ENCODE measurements at regions not wholly inside any gene's neighbourhood (a gene's known extent, or its start where the extent isn't known, plus 50 kb on each side); places are given as distances from the start of the nearest gene placed in this dataset.

- Histone ChIP-seq H2AFZ (ENCODE audit: insufficient read depth, low read length, poor library complexity) (no peak overlapping the region), H2AK5ac (ENCODE audit: low read length) (no peak overlapping the region), H3K36me3 (ENCODE audit: control insufficient read depth in 1 of 2, insufficient read depth in 2 of 2, low read length in 2 of 2) (no peaks in the 10 kb centered on the region), H2BK5ac (ENCODE audit: low read depth, low read length, poor library complexity) (no peak overlapping the region), H3K4me1 (ENCODE audit: control insufficient read depth in 1 of 2, insufficient read depth in 2 of 2, low read length in 2 of 2) (peaks cover 5 to 9% of the 10 kb centered on the region in 2 experiments), H2BK120ac (ENCODE audit: insufficient read depth, low read length, poor library complexity) (no peak overlapping the region), H3K4me2 (ENCODE audit: low read length) (no peak overlapping the region), H3K14ac (ENCODE audit: low read length) (no peak overlapping the region), H3K4me3 (ENCODE audit: low read depth, low read length) (no peak overlapping the region), H4K12ac (ENCODE audit: low read depth, low read length) (no peak overlapping the region), H3K18ac (ENCODE audit: low read length) (no peak overlapping the region), H3K4ac (ENCODE audit: low read depth, low read length) (no peak overlapping the region), H2BK12ac (ENCODE audit: low read length) (no peak overlapping the region), H3K27me3 (ENCODE audit: insufficient read depth, low read length) (no peaks in the 10 kb centered on the region), H3K27ac (ENCODE audit: low read depth, low read length) (no peak overlapping the region), H3K23ac (ENCODE audit: low read length) (no peak overlapping the region), H3K79me2 (ENCODE audit: control insufficient read depth, insufficient read depth, low read length, poor library complexity) (no peaks in the 10 kb centered on the region), H4K8ac (ENCODE audit: low read depth, low read length) (no peak overlapping the region), H3K9ac (ENCODE audit: low read length) (no peak overlapping the region), H3K79me1 (ENCODE audit: low read length) (no peaks in the 10 kb centered on the region), H3K9me3 (ENCODE audit: insufficient read depth, low read depth, low read length) (peaks cover 8% of the 10 kb centered on the region), H4K91ac (ENCODE audit: low read depth, low read length) (no peak overlapping the region)
- no CpG with 5 or more reads among the region's 4 CpGs for WGBS (ENCODE audit: extremely low coverage, insufficient coverage, insufficient read length)
- DNase-seq: no peak
These were observed 279.7 kb downstream of the XXYLT1 start for GRCh38 chr3:194991338-194991654.

GRCh38 chr3:194993896-194994295 is 277.1 kb downstream of the XXYLT1 start:
- DNase-seq: no peak
- no peak overlapping the region for H3K9ac ChIP-seq (ENCODE audit: low read length)
- WGBS (ENCODE audit: extremely low coverage, insufficient coverage, insufficient read length): no CpG with 5 or more reads among the region's 14 CpGs
- H3K79me2 ChIP-seq (ENCODE audit: control insufficient read depth, insufficient read depth, low read length, poor library complexity): no peaks in the 10 kb centered on the region
- H2BK12ac ChIP-seq (ENCODE audit: low read length): no peak overlapping the region
- H2BK120ac ChIP-seq (ENCODE audit: insufficient read depth, low read length, poor library complexity): no peak overlapping the region
- no peaks in the 10 kb centered on the region for H3K79me1 ChIP-seq (ENCODE audit: low read length)
- H4K12ac ChIP-seq (ENCODE audit: low read depth, low read length): no peak overlapping the region
- H3K23ac ChIP-seq (ENCODE audit: low read length): no peak overlapping the region
- no peak overlapping the region for H2BK5ac ChIP-seq (ENCODE audit: low read depth, low read length, poor library complexity)
- H3K4me1 ChIP-seq (ENCODE audit: control insufficient read depth in 1 of 2, insufficient read depth in 2 of 2, low read length in 2 of 2): no peaks in the 10 kb centered on the region
- no peak overlapping the region for H3K14ac ChIP-seq (ENCODE audit: low read length)
- no peak overlapping the region for H3K4me2 ChIP-seq (ENCODE audit: low read length)
- H2AFZ ChIP-seq (ENCODE audit: insufficient read depth, low read length, poor library complexity): no peak overlapping the region
- H3K18ac ChIP-seq (ENCODE audit: low read length): no peak overlapping the region
- H3K4ac ChIP-seq (ENCODE audit: low read depth, low read length): no peak overlapping the region
- H3K4me3 ChIP-seq (ENCODE audit: low read depth, low read length): no peak overlapping the region
- no peak overlapping the region for H4K8ac ChIP-seq (ENCODE audit: low read depth, low read length)
- no peaks in the 10 kb centered on the region for H3K36me3 ChIP-seq (ENCODE audit: control insufficient read depth in 1 of 2, insufficient read depth in 2 of 2, low read length in 2 of 2)
- H3K9me3 ChIP-seq (ENCODE audit: insufficient read depth, low read depth, low read length): peaks cover 8% of the 10 kb centered on the region
- H3K27ac ChIP-seq (ENCODE audit: low read depth, low read length): no peak overlapping the region
- H3K27me3 ChIP-seq (ENCODE audit: insufficient read depth, low read length): no peaks in the 10 kb centered on the region
- no peak overlapping the region for H4K91ac ChIP-seq (ENCODE audit: low read depth, low read length)
- no peak overlapping the region for H2AK5ac ChIP-seq (ENCODE audit: low read length)

- H3K79me2 ChIP-seq (ENCODE audit: control insufficient read depth, insufficient read depth, low read length, poor library complexity): no peaks in the 10 kb centered on the region
- H3K4ac ChIP-seq (ENCODE audit: low read depth, low read length): no peak overlapping the region
- H3K18ac ChIP-seq (ENCODE audit: low read length): no peak overlapping the region
- H3K27ac ChIP-seq (ENCODE audit: low read depth, low read length): no peak overlapping the region
- H2BK120ac ChIP-seq (ENCODE audit: insufficient read depth, low read length, poor library complexity): no peak overlapping the region
- H3K4me1 ChIP-seq (ENCODE audit: control insufficient read depth in 1 of 2, insufficient read depth in 2 of 2, low read length in 2 of 2): no peaks in the 10 kb centered on the region
- WGBS (ENCODE audit: extremely low coverage, insufficient coverage, insufficient read length): no CpG with 5 or more reads among the region's 6 CpGs
- no peak overlapping the region for H2BK5ac ChIP-seq (ENCODE audit: low read depth, low read length, poor library complexity)
- H3K9me3 ChIP-seq (ENCODE audit: insufficient read depth, low read depth, low read length): peaks cover 3% of the 10 kb centered on the region
- no peak overlapping the region for H3K9ac ChIP-seq (ENCODE audit: low read length)
- no peaks in the 10 kb centered on the region for H3K36me3 ChIP-seq (ENCODE audit: control insufficient read depth in 1 of 2, insufficient read depth in 2 of 2, low read length in 2 of 2)
- H4K12ac ChIP-seq (ENCODE audit: low read depth, low read length): no peak overlapping the region
- H3K27me3 ChIP-seq (ENCODE audit: insufficient read depth, low read length): no peaks in the 10 kb centered on the region
- DNase-seq: no peak
- H3K4me3 ChIP-seq (ENCODE audit: low read depth, low read length): no peak overlapping the region
- no peak overlapping the region for H3K23ac ChIP-seq (ENCODE audit: low read length)
- no peak overlapping the region for H4K91ac ChIP-seq (ENCODE audit: low read depth, low read length)
- H2AFZ ChIP-seq (ENCODE audit: insufficient read depth, low read length, poor library complexity): no peak overlapping the region
- no peak overlapping the region for H2AK5ac ChIP-seq (ENCODE audit: low read length)
- H3K4me2 ChIP-seq (ENCODE audit: low read length): no peak overlapping the region
- H3K14ac ChIP-seq (ENCODE audit: low read length): no peak overlapping the region
- H2BK12ac ChIP-seq (ENCODE audit: low read length): no peak overlapping the region
- no peak overlapping the region for H4K8ac ChIP-seq (ENCODE audit: low read depth, low read length)
- H3K79me1 ChIP-seq (ENCODE audit: low read length): no peaks in the 10 kb centered on the region
These were observed 276.4 kb downstream of the XXYLT1 start for GRCh38 chr3:194994551-194994981.

- no peak overlapping the region for H2BK5ac ChIP-seq (ENCODE audit: low read depth, low read length, poor library complexity)
- H3K4me2 ChIP-seq (ENCODE audit: low read length): no peak overlapping the region
- no peak overlapping the region for H4K91ac ChIP-seq (ENCODE audit: low read depth, low read length)
- no CpG with 5 or more reads among the region's 7 CpGs for WGBS (ENCODE audit: extremely low coverage, insufficient coverage, insufficient read length)
- no peak overlapping the region for H4K12ac ChIP-seq (ENCODE audit: low read depth, low read length)
- H3K4me3 ChIP-seq (ENCODE audit: low read depth, low read length): no peak overlapping the region
- H3K79me2 ChIP-seq (ENCODE audit: control insufficient read depth, insufficient read depth, low read length, poor library complexity): no peaks in the 10 kb centered on the region
- no peak overlapping the region for H3K27ac ChIP-seq (ENCODE audit: low read depth, low read length)
- no peak overlapping the region for H3K4ac ChIP-seq (ENCODE audit: low read depth, low read length)
- H3K27me3 ChIP-seq (ENCODE audit: insufficient read depth, low read length): no peaks in the 10 kb centered on the region
- no peak overlapping the region for H2AFZ ChIP-seq (ENCODE audit: insufficient read depth, low read length, poor library complexity)
- H3K9ac ChIP-seq (ENCODE audit: low read length): no peak overlapping the region
- H2AK5ac ChIP-seq (ENCODE audit: low read length): no peak overlapping the region
- H3K14ac ChIP-seq (ENCODE audit: low read length): no peak overlapping the region
- no peaks in the 10 kb centered on the region for H3K4me1 ChIP-seq (ENCODE audit: control insufficient read depth in 1 of 2, insufficient read depth in 2 of 2, low read length in 2 of 2)
- H3K9me3 ChIP-seq (ENCODE audit: insufficient read depth, low read depth, low read length): peaks cover 3% of the 10 kb centered on the region
- H3K36me3 ChIP-seq (ENCODE audit: control insufficient read depth in 1 of 2, insufficient read depth in 2 of 2, low read length in 2 of 2): no peaks in the 10 kb centered on the region
- H3K79me1 ChIP-seq (ENCODE audit: low read length): no peaks in the 10 kb centered on the region
- no peak overlapping the region for H2BK12ac ChIP-seq (ENCODE audit: low read length)
- no peak overlapping the region for H2BK120ac ChIP-seq (ENCODE audit: insufficient read depth, low read length, poor library complexity)
- H3K23ac ChIP-seq (ENCODE audit: low read length): no peak overlapping the region
- no peak for DNase-seq
- H3K18ac ChIP-seq (ENCODE audit: low read length): no peak overlapping the region
- no peak overlapping the region for H4K8ac ChIP-seq (ENCODE audit: low read depth, low read length)
These were observed 275.6 kb downstream of the XXYLT1 start for GRCh38 chr3:194995334-194995733.
